PC-9 (cell line): ENCODE measurements at regions not wholly inside any gene's neighbourhood (a gene's known extent, or its start where the extent isn't known, plus 50 kb on each side); places are given as distances from the start of the nearest gene placed in this dataset.

ENCODE experiments used
- BruUV-seq: library from RNA; stranded (reverse); fragments of 400-500 nt; replicated peaks from 2 replicates; lab custom pipeline; 2021; lab: Mats Ljungman, UMichigan
- CTCF ChIA-PET: fragments of 300-600 bp; sonication (Branson Sonifier 250); formaldehyde crosslinking; loops from one replicate; lab custom pipeline; 2022; ENCODE audit warnings: antibody characterized with exemption; lab: Charles Lee
- POLR2A ChIA-PET: fragments of 300-600 bp; sonication (Branson Sonifier 250); formaldehyde crosslinking; loops from one replicate; lab custom pipeline; 2022; ENCODE audit warnings: antibody characterized with exemption; ENCODE audit not compliant: unreplicated experiment; lab: Charles Lee
- DNase-seq, 2 experiments: peaks; one replicate each; pipeline versions ENCODE4 v3.0.0 to v3.0.0-alpha.2; 2015 to 2022; ENCODE audit warnings: mixed read lengths in 1 of 2
- H2AFZ ChIP-seq: fragments of 200-600 bp; sonication (generic); 2 replicates; pipeline ENCODE4 v1.8.1; 2017; ENCODE audit warnings: antibody characterized with exemption
- H3F3A ChIP-seq: fragments of 200-600 bp; sonication (generic); 2 replicates; pipeline ENCODE4 v1.8.1; 2017; ENCODE audit warnings: antibody characterized with exemption, mild to moderate bottlenecking, low read depth; ENCODE audit not compliant: insufficient read depth
- H3K27ac ChIP-seq: fragments of 200-600 bp; sonication (generic); 2 replicates; pipeline ENCODE4 v1.6.1; 2016; ENCODE audit warnings: mixed run types
- H3K27me3 ChIP-seq: fragments of 200-600 bp; sonication (generic); 2 replicates; pipeline ENCODE4 v1.6.1; 2016; ENCODE audit warnings: low read depth, mixed run types; ENCODE audit not compliant: insufficient read depth
- H3K36me3 ChIP-seq: fragments of 200-600 bp; sonication (generic); 2 replicates; pipeline ENCODE4 v1.6.1; 2016; ENCODE audit warnings: low read depth, mixed run types
- H3K4me1 ChIP-seq: fragments of 200-600 bp; sonication (generic); replicated peaks from 2 replicates; pipeline ENCODE4 v1.6.1; 2016; ENCODE audit warnings: mixed run types; ENCODE audit not compliant: insufficient read depth
- H3K4me2 ChIP-seq: fragments of 200-600 bp; sonication (generic); 2 replicates; pipeline ENCODE4 v1.6.1; 2017; ENCODE audit warnings: mixed run types
- H3K4me3 ChIP-seq: fragments of 200-600 bp; sonication (generic); 2 replicates; pipeline ENCODE4 v1.6.1; 2016; ENCODE audit warnings: mixed run types
- H3K79me2 ChIP-seq: fragments of 200-600 bp; sonication (generic); 2 replicates; pipeline ENCODE4 v1.6.1; 2017; ENCODE audit warnings: low read depth, mixed run types
- H3K9me2 ChIP-seq: fragments of 200-600 bp; sonication (generic); 2 replicates; pipeline ENCODE4 v1.8.1; 2017; ENCODE audit warnings: mild to moderate bottlenecking; ENCODE audit not compliant: insufficient read depth
- H3K9me3 ChIP-seq: fragments of 200-600 bp; sonication (generic); 2 replicates; pipeline ENCODE4 v1.8.1; 2016; ENCODE audit warnings: low read depth; ENCODE audit not compliant: insufficient read depth
- H4K20me1 ChIP-seq: fragments of 200-600 bp; sonication (generic); 2 replicates; pipeline ENCODE4 v1.8.1; 2017; ENCODE audit not compliant: insufficient read depth
- CTCF ChIP-seq: fragments of 200-600 bp; sonication (generic); conservative IDR thresholded peaks from 2 replicates; pipeline ENCODE4 v1.6.1; 2017; ENCODE audit warnings: mixed run types, antibody characterized with exemption, mild to moderate bottlenecking, moderate library complexity
- EZH2 ChIP-seq: fragments of 200-600 bp; sonication (generic); IDR thresholded peaks from 2 replicates; pipeline ENCODE4 v1.8.0; 2017; ENCODE audit warnings: antibody characterized with exemption, low read depth
- intact Hi-C: fragments of 100-400 bp; cut with micrococcal nuclease; formaldehyde crosslinking; loops from one replicate; pipeline ENCODE4 v1.10.0; 2022; ENCODE audit not compliant: unreplicated experiment

GRCh38 chr3:55175423-55175822 lies 247.6 kb upstream of the LRTM1 start:
- TF ChIP-seq CTCF (no peak), EZH2 (no peak)
- ChIA-PET CTCF (no interaction called here), POLR2A (no interaction called here)
- no peak for DNase-seq
- Histone ChIP-seq H3K9me2 (no peaks in the 10 kb centered on the region), H3K4me1 (no peaks in the 10 kb centered on the region), H3K4me3 (no peak overlapping the region), H4K20me1 (no peaks in the 10 kb centered on the region), H3K79me2 (no peaks in the 10 kb centered on the region), H3K27me3 (no peaks in the 10 kb centered on the region), H3F3A (no peaks in the 10 kb centered on the region), H3K27ac (no peak overlapping the region), H3K9me3 (no peaks in the 10 kb centered on the region), H3K4me2 (no peak overlapping the region), H2AFZ (no peak overlapping the region), H3K36me3 (no peaks in the 10 kb centered on the region)
- intact Hi-C loops: no loop called here
- no TSS peak for BruUV-seq

GRCh38 chr3:55174747-55175146 lies 246.9 kb upstream of the LRTM1 start:
- intact Hi-C loops: no loop called here
- CTCF ChIA-PET: no interaction called here
- POLR2A ChIA-PET: interaction anchor here (0.6 kb wide), 1 partner anchor 706 kb away, joined by 7 read pairs; no protein-coding TSS in a partner anchor

GRCh38 chr3:55173504-55173903 lies 245.6 kb upstream of the LRTM1 start:
- no peak for TF ChIP-seq EZH2
- TF ChIP-seq CTCF: no peak
- Histone ChIP-seq H3K4me1 (no peaks in the 10 kb centered on the region), H2AFZ (no peak overlapping the region), H3K4me2 (no peak overlapping the region), H3F3A (no peaks in the 10 kb centered on the region), H3K9me2 (no peaks in the 10 kb centered on the region), H3K4me3 (no peak overlapping the region), H3K27ac (no peak overlapping the region), H3K79me2 (no peaks in the 10 kb centered on the region), H3K9me3 (no peaks in the 10 kb centered on the region), H4K20me1 (no peaks in the 10 kb centered on the region), H3K36me3 (no peaks in the 10 kb centered on the region), H3K27me3 (no peaks in the 10 kb centered on the region)
- no peak for DNase-seq
- intact Hi-C loops: no loop called here
- CTCF ChIA-PET: no interaction called here
- BruUV-seq: no TSS peak
- POLR2A ChIA-PET: no interaction called here

More at GRCh38 chr3:55174747-55175146, 246.9 kb upstream of the LRTM1 start:
- no peak for DNase-seq
- Histone ChIP-seq H3K79me2 (no peaks in the 10 kb centered on the region), H4K20me1 (no peaks in the 10 kb centered on the region), H3K9me2 (no peaks in the 10 kb centered on the region), H3F3A (no peaks in the 10 kb centered on the region), H3K27ac (no peak overlapping the region), H3K36me3 (no peaks in the 10 kb centered on the region), H3K4me3 (no peak overlapping the region), H3K4me1 (no peaks in the 10 kb centered on the region), H2AFZ (no peak overlapping the region), H3K4me2 (no peak overlapping the region), H3K9me3 (no peaks in the 10 kb centered on the region), H3K27me3 (no peaks in the 10 kb centered on the region)
- TF ChIP-seq CTCF (no peak), EZH2 (no peak)
- no TSS peak for BruUV-seq
